Neural progenitor cell (in vitro differentiated cells): ENCODE measurements at regions not wholly inside any gene's neighbourhood (a gene's known extent, or its start where the extent isn't known, plus 50 kb on each side); places are given as distances from the start of the nearest gene placed in this dataset.

Experiments used
- CTCF ChIP-seq: fragments of 200-600 bp; sonication (generic); IDR thresholded peaks from 2 replicates; pipeline ENCODE4 v1.5.1; 2017; ENCODE audit warnings: antibody characterized with exemption, mild to moderate bottlenecking
- EZH2 ChIP-seq: fragments of 200-600 bp; sonication (generic); IDR thresholded peaks from 2 replicates; pipeline ENCODE4 v1.6.1; 2017; ENCODE audit warnings: antibody characterized with exemption, mild to moderate bottlenecking, moderate library complexity
- EZH2phosphoT487 ChIP-seq: fragments of 200-600 bp; sonication (generic); IDR thresholded peaks from 2 replicates; pipeline ENCODE4 v1.6.1; 2017; ENCODE audit warnings: antibody characterized with exemption

GRCh38 chr13:47121092-47121763 lies 224.4 kb upstream of the HTR2A start:
- TF ChIP-seq CTCF (no peak), EZH2 (no peak), EZH2phosphoT487 (no peak)
